ENCODE measurements at regions not wholly inside any gene's neighbourhood (a gene's known extent, or its start where the extent isn't known, plus 50 kb on each side); places are given as distances from the start of the nearest gene placed in this dataset.

DNA sequence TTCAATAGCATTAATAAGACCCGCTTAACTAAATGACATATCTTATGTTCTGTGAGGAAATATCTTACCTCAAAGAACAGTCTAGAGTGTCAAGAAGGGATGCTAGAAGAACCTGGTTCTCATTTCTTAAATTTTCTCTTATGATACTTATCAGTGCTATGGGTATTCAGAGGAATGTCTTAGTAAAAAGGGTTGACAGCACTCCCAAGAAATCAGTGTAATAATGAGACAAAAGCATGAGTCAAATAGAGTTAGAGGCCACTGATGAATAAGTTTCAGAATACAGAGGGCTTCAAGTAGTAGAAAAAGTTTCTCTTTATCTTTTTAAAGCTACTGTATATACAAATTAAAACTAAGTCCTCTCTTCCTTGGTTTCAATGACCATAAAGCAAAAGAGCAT is 242.8 kb downstream of the GJA1 start:
- Histone ChIP-seq H2AFZ (ENCODE audit: low read length) (no peak overlapping the region), H3K79me1 (ENCODE audit: insufficient read depth, low read depth, low read length, poor library complexity, severe bottlenecking) (no peaks in the 10 kb centered on the region), H3K23me2 (ENCODE audit: insufficient read length, low read depth, low read length, poor library complexity, severe bottlenecking) (no peaks in the 10 kb centered on the region), H3K4ac (ENCODE audit: low read depth, low read length) (no peak overlapping the region), H3K79me2 (ENCODE audit: insufficient read depth, low read length) (no peaks in the 10 kb centered on the region), H4K91ac (ENCODE audit: insufficient read length, low read depth, low read length) (no peak overlapping the region), H2BK12ac (ENCODE audit: insufficient read length, low read depth, low read length) (no peak overlapping the region), H3K14ac (ENCODE audit: insufficient read depth, low read length) (no peak overlapping the region), H3K4me2 (ENCODE audit: insufficient read depth, insufficient read length, low read length) (no peak overlapping the region), H3T11ph (ENCODE audit: low read length) (no peak overlapping the region), H2BK20ac (ENCODE audit: low read depth, low read length, poor library complexity, severe bottlenecking) (no peak overlapping the region), H4K20me1 (ENCODE audit: control insufficient read depth, insufficient read depth, insufficient read length) (no peaks in the 10 kb centered on the region), H4K5ac (ENCODE audit: insufficient read length, low read depth, low read length) (no peak overlapping the region), H2AK5ac (ENCODE audit: insufficient read length, low read length) (no peak overlapping the region), H3K56ac (ENCODE audit: insufficient read length, low read depth, low read length) (no peak overlapping the region), H4K8ac (replicated peaks; ENCODE audit: insufficient read length, low read depth, low read length) (no peak overlapping the region), H3K27ac (ENCODE audit: insufficient read length, low read depth, low read length) (no peak overlapping the region), H3K9me3 (ENCODE audit: control insufficient read depth, low read depth, low read length) (no peaks in the 10 kb centered on the region), H2BK5ac (ENCODE audit: insufficient read length, low read length) (no peak overlapping the region), H3K27me3 (ENCODE audit: insufficient read depth, low read length) (no peaks in the 10 kb centered on the region), H3K23ac (ENCODE audit: insufficient read length, low read depth, low read length) (no peak overlapping the region), H3K4me1 (ENCODE audit: insufficient read depth, low read length) (no peaks in the 10 kb centered on the region), H3K18ac (ENCODE audit: insufficient read length, low read depth, low read length) (no peak overlapping the region), H2BK120ac (ENCODE audit: low read depth, low read length, poor library complexity, severe bottlenecking) (no peak overlapping the region), H3K9ac (ENCODE audit: extremely low read depth, insufficient read length, low read length) (no peak overlapping the region), H2BK15ac (ENCODE audit: low read depth, low read length) (no peak overlapping the region)
- Mint-ChIP-seq H3K27me3 (ENCODE audit: low read depth) (no peaks in the 10 kb centered on the region), H3K4me1 (peaks cover 12 to 15% of the 10 kb centered on the region in 2 experiments), H3K27ac (no peak overlapping the region), H3K9me3 (no peaks in the 10 kb centered on the region; a peak in 1 of 5 replicates), H3K36me3 (ENCODE audit: insufficient read depth in 1 of 3, low read depth in 3 of 3) (0 out of 7 replicates have a peak, but pooled peaks cover 0 to 5% (median 0%) of the 10 kb centered on the region in 3 experiments), H3K4me3 (no peak overlapping the region)
- WGBS (ENCODE audit: extremely low coverage, insufficient read length, low lambda C conversion rate): no CpG with 5 or more reads among the region's 1 CpG
- no peak for DNase-seq
- TF ChIP-seq, protein P1, sequence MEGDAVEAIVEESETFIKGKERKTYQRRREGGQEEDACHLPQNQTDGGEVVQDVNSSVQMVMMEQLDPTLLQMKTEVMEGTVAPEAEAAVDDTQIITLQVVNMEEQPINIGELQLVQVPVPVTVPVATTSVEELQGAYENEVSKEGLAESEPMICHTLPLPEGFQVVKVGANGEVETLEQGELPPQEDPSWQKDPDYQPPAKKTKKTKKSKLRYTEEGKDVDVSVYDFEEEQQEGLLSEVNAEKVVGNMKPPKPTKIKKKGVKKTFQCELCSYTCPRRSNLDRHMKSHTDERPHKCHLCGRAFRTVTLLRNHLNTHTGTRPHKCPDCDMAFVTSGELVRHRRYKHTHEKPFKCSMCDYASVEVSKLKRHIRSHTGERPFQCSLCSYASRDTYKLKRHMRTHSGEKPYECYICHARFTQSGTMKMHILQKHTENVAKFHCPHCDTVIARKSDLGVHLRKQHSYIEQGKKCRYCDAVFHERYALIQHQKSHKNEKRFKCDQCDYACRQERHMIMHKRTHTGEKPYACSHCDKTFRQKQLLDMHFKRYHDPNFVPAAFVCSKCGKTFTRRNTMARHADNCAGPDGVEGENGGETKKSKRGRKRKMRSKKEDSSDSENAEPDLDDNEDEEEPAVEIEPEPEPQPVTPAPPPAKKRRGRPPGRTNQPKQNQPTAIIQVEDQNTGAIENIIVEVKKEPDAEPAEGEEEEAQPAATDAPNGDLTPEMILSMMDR (conservative IDR thresholded peaks at IDR 0.05): no peak

All from H9 (cell line).